ENCODE measurements at regions not wholly inside any gene's neighbourhood (a gene's known extent, or its start where the extent isn't known, plus 50 kb on each side); places are given as distances from the start of the nearest gene placed in this dataset.
A peak's percentile ranks its signal among the peaks of the same experiment; 100 is the strongest.

DNA sequence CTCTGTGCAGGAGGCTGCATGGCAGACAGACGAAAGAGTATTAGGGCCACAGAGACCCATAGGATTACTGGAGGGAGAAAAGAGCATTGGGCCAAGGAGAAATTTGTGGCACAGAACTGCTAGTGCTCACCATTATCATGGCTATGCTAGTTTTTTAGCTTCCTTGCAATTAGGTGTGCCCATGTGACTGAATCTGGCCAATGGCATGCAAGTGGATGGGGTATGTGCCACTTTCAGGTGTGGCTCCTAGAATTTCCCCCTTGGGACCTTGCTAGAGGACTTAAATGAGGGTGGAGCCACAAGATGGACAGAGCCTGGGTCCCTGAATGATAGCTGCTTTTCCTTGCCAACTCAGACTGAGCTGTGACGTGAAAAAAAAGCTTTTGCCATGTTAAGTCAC lies 73.9 kb upstream of the TENM4 start:
- Histone ChIP-seq H2AK5ac (ENCODE audit: low read depth, low read length) (no peak overlapping the region), H3K27ac (ENCODE audit: low read depth, low read length) (no peak overlapping the region), H4K91ac (replicated peaks; ENCODE audit: insufficient read length, low read length) (no peak overlapping the region), H4K5ac (ENCODE audit: insufficient read length, low read depth, low read length) (no peak overlapping the region), H3K79me1 (ENCODE audit: low read depth, low read length) (no peaks in the 10 kb centered on the region), H3K9ac (replicated peaks in 1 of 4; ENCODE audit: extremely low read depth in 1 of 4, low read depth in 3 of 4, low read length in 3 of 4) (no peak overlapping the region), H2AFZ (ENCODE audit: low read length) (no peak overlapping the region), H2BK20ac (ENCODE audit: low read length) (no peak overlapping the region), H3K18ac (ENCODE audit: extremely low read depth, low read length) (no peak overlapping the region), H3K9me3 (ENCODE audit: insufficient read depth in 2 of 2, low read depth in 1 of 2, low read length in 1 of 2) (no peaks in the 10 kb centered on the region), H3K23ac (ENCODE audit: insufficient read length) (no peak overlapping the region), H4K20me1 (replicated peaks in 1 of 2; ENCODE audit: control insufficient read depth in 1 of 2, insufficient read depth in 2 of 2, low read length in 2 of 2) (peaks cover 0 to 3% of the 10 kb centered on the region in 2 experiments), H3K4ac (replicated peaks; ENCODE audit: insufficient read length, low read depth, low read length) (no peak overlapping the region), H3K56ac (replicated peaks; ENCODE audit: insufficient read length, low read depth, low read length) (no peak overlapping the region), H3K23me2 (ENCODE audit: low read depth, low read length) (no peaks in the 10 kb centered on the region), H3K4me1 (replicated peaks in 1 of 4; ENCODE audit: control insufficient read depth in 3 of 4, insufficient read depth in 4 of 4, low read length in 3 of 4) (no peaks in the 10 kb centered on the region), H3K27me3 (replicated peaks in 1 of 4; ENCODE audit: control insufficient read depth in 3 of 4, extremely low read depth in 1 of 4, insufficient read depth in 3 of 4, low read length in 3 of 4) (no peaks in the 10 kb centered on the region), H2BK5ac (ENCODE audit: low read depth, low read length) (no peak overlapping the region), H2BK12ac (ENCODE audit: low read depth, low read length) (no peak overlapping the region), H3K36me3 (ENCODE audit: control insufficient read depth in 2 of 4, insufficient read depth in 4 of 4, low read length in 3 of 4) (no peaks in the 10 kb centered on the region), H4K8ac (ENCODE audit: extremely low read depth, insufficient read depth, low read length) (no peak overlapping the region), H2BK15ac (ENCODE audit: low read length) (no peak overlapping the region), H3K14ac (ENCODE audit: insufficient read length) (no peak overlapping the region), H3K4me3 (ENCODE audit: extremely low read depth in 1 of 4, insufficient read depth in 2 of 4, low read depth in 3 of 4, low read length in 4 of 4) (no peak overlapping the region), H3K79me2 (ENCODE audit: control insufficient read depth in 1 of 2, insufficient read depth in 2 of 2, low read length in 2 of 2) (no peaks in the 10 kb centered on the region), H2BK120ac (replicated peaks; ENCODE audit: low read depth, low read length) (no peak overlapping the region), H3K4me2 (ENCODE audit: insufficient read depth in 1 of 2, low read depth in 2 of 2, low read length in 2 of 2) (no peak overlapping the region)
- 95% methylated on average over 2 of the region's 2 CpGs; no CpG with 5 or more reads in 1 of the 2 experiments for WGBS, 2 experiments (ENCODE audit: extremely low coverage in 1 of 2, insufficient coverage in 1 of 2, insufficient read length in 1 of 2, insufficient replicate concordance in 2 of 2, low coverage in 1 of 2, low lambda C conversion rate in 2 of 2, missing lambda C conversion rate in 1 of 2)
- FAIRE-seq (no peak), DNase-seq (ENCODE audit: low read depth in 1 of 2, low spot score in 2 of 2) (no peak)
- TF ChIP-seq E2F6 (IDR thresholded peaks at IDR 0.05) (no peak), RFX5 (IDR thresholded peaks at IDR 0.05; ENCODE audit: borderline replicate concordance, low read depth, low read length) (no peak), TBP (IDR thresholded peaks at IDR 0.05; ENCODE audit: low read depth, low read length) (no peak), GABPA (IDR thresholded peaks at IDR 0.05; ENCODE audit: borderline replicate concordance, insufficient read depth, low read length) (no peak), EP300 (IDR thresholded peaks at IDR 0.05; ENCODE audit: borderline replicate concordance in 1 of 2, low read depth in 2 of 2, low read length in 2 of 2) (no peak)
- TF ChIP-seq, protein P1, sequence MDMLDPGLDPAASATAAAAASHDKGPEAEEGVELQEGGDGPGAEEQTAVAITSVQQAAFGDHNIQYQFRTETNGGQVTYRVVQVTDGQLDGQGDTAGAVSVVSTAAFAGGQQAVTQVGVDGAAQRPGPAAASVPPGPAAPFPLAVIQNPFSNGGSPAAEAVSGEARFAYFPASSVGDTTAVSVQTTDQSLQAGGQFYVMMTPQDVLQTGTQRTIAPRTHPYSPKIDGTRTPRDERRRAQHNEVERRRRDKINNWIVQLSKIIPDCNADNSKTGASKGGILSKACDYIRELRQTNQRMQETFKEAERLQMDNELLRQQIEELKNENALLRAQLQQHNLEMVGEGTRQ (IDR thresholded peaks at IDR 0.05; ENCODE audit: low read length) = peak; percentile 48; the same call in 1 of the 2 replicates
- ChIA-PET POLR2A (ENCODE audit: partially characterized antibody) (no interaction called here), CTCF (ENCODE audit: partially characterized antibody) (interaction anchor here (0.6 to 1.8 kb wide), 2 partner anchors 22 to 649 kb away, joined by 3 to 5 read pairs; no protein-coding TSS in a partner anchor)

All from H1 (cell line).